Gastroesophageal sphincter (tissue), 4 donors: ENCODE measurements at regions not wholly inside any gene's neighbourhood (a gene's known extent, or its start where the extent isn't known, plus 50 kb on each side); places are given as distances from the start of the nearest gene placed in this dataset.
A peak's percentile ranks its signal among the peaks of the same experiment; 100 is the strongest.
"Not testable (repeated sequence)": the region's sequence is repeated elsewhere in the genome, so short reads cannot be mapped to it uniquely, and the experiment has no call there.

Source experiments
- ATAC-seq: fragments of 150-250 bp; one replicate; pipeline ENCODE4 v1.9.1; 2016; ENCODE audit warnings: mild to moderate bottlenecking, moderate library complexity
- H3K27ac ChIP-seq, 4 donors: fragments of 200-600 bp; sonication (generic) in 3 of 4; 1 replicate in 3 of 4; 2 replicates in 1 of 4; pipeline ENCODE4 v1.5.1; 2016 to 2019
- H3K27me3 ChIP-seq: fragments of 200-600 bp; sonication (generic); one replicate; pipeline ENCODE4 v1.5.1; 2019
- H3K36me3 ChIP-seq, 2 donors: fragments of 200-600 bp; sonication (generic); one replicate each; pipeline ENCODE4 v1.5.1; 2019; ENCODE audit warnings: control low read depth in 1 of 2
- H3K4me1 ChIP-seq, 3 donors: fragments of 200-600 bp; sonication (generic); 1 replicate in 2 of 3; 2 replicates in 1 of 3; pipeline ENCODE4 v1.5.1; 2016 to 2019; ENCODE audit warnings: control low read depth in 2 of 3
- H3K4me3 ChIP-seq, 2 donors: fragments of 200-600 bp; sonication (generic); one replicate each; pipeline ENCODE4 v1.5.1; 2019; ENCODE audit warnings: mild to moderate bottlenecking in 1 of 2, moderate library complexity in 1 of 2
- H3K9me3 ChIP-seq, 3 donors: fragments of 200-600 bp; sonication (generic); one replicate each; pipeline ENCODE4 v1.5.1; 2017 to 2019; ENCODE audit warnings: control low read depth in 2 of 3
- EP300 ChIP-seq: sonication (generic); formaldehyde crosslinking; IDR thresholded peaks from one replicate; pipeline ENCODE4 v1.6.1; 2017; ENCODE audit warnings: antibody characterized with exemption, mild to moderate bottlenecking
- POLR2A ChIP-seq, 2 donors: fragments of 450-650 bp; IDR thresholded peaks; one replicate each; pipeline ENCODE4 v1.6.1; 2017; ENCODE audit warnings: antibody characterized with exemption in 2 of 2, mild to moderate bottlenecking in 2 of 2, moderate library complexity in 1 of 2
- POLR2AphosphoS5 ChIP-seq: sonication (generic); formaldehyde crosslinking; IDR thresholded peaks from one replicate; pipeline ENCODE4 v1.6.1; 2017; ENCODE audit warnings: antibody characterized with exemption
- WGBS, 2 donors: methylation state at CpG; one replicate each; pipeline ENCODE4 v1.1.5; 2018; ENCODE audit warnings: low coverage in 1 of 2; 5-methylcytosine and 5-hydroxymethylcytosine counted together
- TF ChIP-seq, protein P1 (sequence below), 4 experiments: fragments of 200-600 bp in 2 of 4; fragments of 450-650 bp in 2 of 4; sonication (generic) in 1 of 4; IDR thresholded peaks; one replicate each; pipeline ENCODE4 v1.5.1; 2017 to 2019; ENCODE audit warnings: antibody characterized with exemption in 4 of 4, mild to moderate bottlenecking in 2 of 4, moderate library complexity in 2 of 4

DNA sequence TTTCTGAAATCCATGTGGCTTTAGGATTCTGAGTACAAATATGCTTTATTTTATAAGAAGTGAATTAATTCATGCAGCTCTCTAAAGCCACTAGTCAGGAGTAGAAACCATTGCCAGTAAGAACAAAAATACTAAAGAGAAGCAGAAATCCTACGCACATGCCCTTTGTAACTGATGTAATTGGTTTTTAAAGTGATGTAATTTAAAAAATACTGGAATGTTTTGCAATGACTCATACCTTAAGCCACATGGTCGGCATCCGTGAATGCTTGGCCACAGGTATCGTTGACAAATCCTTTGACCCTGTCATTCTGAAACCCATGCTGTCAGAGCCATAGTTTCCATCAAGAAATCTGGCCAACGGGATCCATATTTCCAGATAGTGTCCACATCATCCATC is 213.3 kb downstream of the ACKR3 start:
- peaks cover 6% of the 10 kb centered on the region for H3K27me3 ChIP-seq
- H3K4me1 ChIP-seq = no peaks in the 10 kb centered on the region
- H3K27ac ChIP-seq = no peak overlapping the region
- no peak overlapping the region for H3K4me3 ChIP-seq
- WGBS, 2 donors = 68 to 83% methylated on average over 5 of the region's 5 CpGs
- no peaks in the 10 kb centered on the region for H3K9me3 ChIP-seq
- H3K36me3 ChIP-seq = no peaks in the 10 kb centered on the region
- no peak for TF ChIP-seq POLR2A (IDR thresholded peaks at IDR 0.05)
- peak; percentile 67 for ATAC-seq

DNA sequence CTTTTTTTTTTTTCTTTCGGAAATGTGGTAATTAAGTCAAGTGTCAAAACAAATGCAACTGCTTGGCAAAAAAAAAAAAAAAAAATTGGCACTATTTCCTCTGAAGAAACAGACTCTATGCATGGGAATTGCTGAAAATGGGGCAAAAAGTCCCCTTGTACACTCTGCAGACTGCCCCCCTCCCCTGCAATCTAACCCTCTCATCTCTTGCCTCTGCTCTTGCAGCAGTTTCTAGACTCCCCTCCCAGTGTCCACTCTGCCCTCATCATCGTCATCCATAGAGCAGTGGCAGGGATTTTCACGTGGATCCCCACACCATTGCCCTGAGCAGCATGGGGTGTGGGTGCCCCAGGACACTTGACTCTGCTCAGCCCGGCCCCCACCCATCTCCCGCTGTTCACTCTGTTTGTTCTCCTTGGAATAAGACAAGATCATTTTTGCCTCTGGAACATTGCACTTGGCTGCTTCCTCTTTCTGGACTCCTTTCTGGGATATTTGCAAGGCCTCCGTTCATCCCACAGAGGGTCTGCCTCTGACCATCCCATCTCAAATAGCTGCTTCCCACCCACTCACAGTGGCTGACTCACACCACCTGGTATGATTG is 213.9 kb downstream of the ACKR3 start:
- TF ChIP-seq POLR2A (IDR thresholded peaks at IDR 0.05) (no peak), POLR2AphosphoS5 (no peak)
- TF ChIP-seq, protein P1, sequence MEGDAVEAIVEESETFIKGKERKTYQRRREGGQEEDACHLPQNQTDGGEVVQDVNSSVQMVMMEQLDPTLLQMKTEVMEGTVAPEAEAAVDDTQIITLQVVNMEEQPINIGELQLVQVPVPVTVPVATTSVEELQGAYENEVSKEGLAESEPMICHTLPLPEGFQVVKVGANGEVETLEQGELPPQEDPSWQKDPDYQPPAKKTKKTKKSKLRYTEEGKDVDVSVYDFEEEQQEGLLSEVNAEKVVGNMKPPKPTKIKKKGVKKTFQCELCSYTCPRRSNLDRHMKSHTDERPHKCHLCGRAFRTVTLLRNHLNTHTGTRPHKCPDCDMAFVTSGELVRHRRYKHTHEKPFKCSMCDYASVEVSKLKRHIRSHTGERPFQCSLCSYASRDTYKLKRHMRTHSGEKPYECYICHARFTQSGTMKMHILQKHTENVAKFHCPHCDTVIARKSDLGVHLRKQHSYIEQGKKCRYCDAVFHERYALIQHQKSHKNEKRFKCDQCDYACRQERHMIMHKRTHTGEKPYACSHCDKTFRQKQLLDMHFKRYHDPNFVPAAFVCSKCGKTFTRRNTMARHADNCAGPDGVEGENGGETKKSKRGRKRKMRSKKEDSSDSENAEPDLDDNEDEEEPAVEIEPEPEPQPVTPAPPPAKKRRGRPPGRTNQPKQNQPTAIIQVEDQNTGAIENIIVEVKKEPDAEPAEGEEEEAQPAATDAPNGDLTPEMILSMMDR (IDR thresholded peaks at IDR 0.05) = no peak
- ATAC-seq = no peak
- no peaks in the 10 kb centered on the region for H3K36me3 ChIP-seq

GRCh38 chr2:236785611-236786057 is 216.0 kb downstream of the ACKR3 start:
- Histone ChIP-seq H3K4me3 (no peak overlapping the region), H3K27ac (no peak overlapping the region), H3K27me3 (peaks cover 6% of the 10 kb centered on the region), H3K4me1 (no peaks in the 10 kb centered on the region), H3K9me3 (no peaks in the 10 kb centered on the region), H3K36me3 (no peaks in the 10 kb centered on the region)
- TF ChIP-seq POLR2AphosphoS5 (no peak), POLR2A (IDR thresholded peaks at IDR 0.05) (no peak), EP300 (no peak)
- TF ChIP-seq, protein P1 (IDR thresholded peaks at IDR 0.05) = no peak
- WGBS, 2 donors = 62 to 64% methylated on average over 4 to 6 of the region's 6 CpGs
- ATAC-seq = peak; percentile 41

More for the DNA sequence above, 213.9 kb downstream of the ACKR3 start:
- no peak overlapping the region for H3K4me3 ChIP-seq
- no peaks in the 10 kb centered on the region for H3K4me1 ChIP-seq
- peaks cover 6% of the 10 kb centered on the region for H3K27me3 ChIP-seq
- H3K9me3 ChIP-seq = no peaks in the 10 kb centered on the region
- WGBS, 2 donors = 75 to 98% methylated on average over 5 to 6 of the region's 6 CpGs
- no peak overlapping the region for H3K27ac ChIP-seq

GRCh38 chr2:236786751-236787150 is 217.1 kb downstream of the ACKR3 start:
- Histone ChIP-seq H3K4me1 (no peaks in the 10 kb centered on the region), H3K4me3 (no peak overlapping the region), H3K27me3 (peaks cover 6% of the 10 kb centered on the region), H3K9me3 (no peaks in the 10 kb centered on the region), H3K27ac (no peak overlapping the region), H3K36me3 (no peaks in the 10 kb centered on the region)
- no peak for TF ChIP-seq POLR2AphosphoS5
- ATAC-seq = no peak
- WGBS, 2 donors = 88 to 100% methylated on average over 1 to 3 of the region's 4 CpGs

DNA sequence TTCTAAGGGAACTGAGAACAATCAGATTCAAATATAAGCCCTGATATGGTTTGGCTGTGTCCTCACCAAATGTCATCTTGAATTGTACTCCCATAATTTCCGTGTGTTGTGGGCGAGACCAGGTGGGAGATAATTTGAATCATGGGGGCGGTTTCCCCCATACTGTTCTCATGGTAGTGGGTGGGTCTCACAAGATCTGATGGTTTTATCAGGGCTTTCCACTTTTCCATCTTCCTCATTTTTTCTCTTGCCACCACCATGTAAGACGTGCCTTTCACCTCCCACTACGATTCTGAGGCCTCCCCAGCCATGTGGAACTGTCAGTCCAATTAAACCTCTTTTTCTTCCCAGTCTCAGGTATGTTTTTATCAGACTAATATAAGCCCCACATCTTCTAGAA is 217.8 kb downstream of the ACKR3 start:
- WGBS, 2 donors = 88% methylated on average over 5 of the region's 5 CpGs; no CpG with 5 or more reads in 1 of the 2 donors
- peak overlapping the region in 1 of 4 donors; percentile 45 for H3K27ac ChIP-seq

GRCh38 chr2:236787885-236788284 is 218.3 kb downstream of the ACKR3 start:
- no peaks in the 10 kb centered on the region for H3K9me3 ChIP-seq
- peaks cover 6% of the 10 kb centered on the region for H3K27me3 ChIP-seq
- H3K4me3 ChIP-seq = no peak overlapping the region
- 61% methylated on average over 7 of the region's 7 CpGs for WGBS, 2 donors
- TF ChIP-seq POLR2AphosphoS5 = no peak
- TF ChIP-seq EP300 = no peak
- TF ChIP-seq, protein P1 (IDR thresholded peaks at IDR 0.05) = no peak
- TF ChIP-seq POLR2A (IDR thresholded peaks at IDR 0.05) = no peak
- H3K27ac ChIP-seq = peak overlapping the region in 1 of 4 donors; percentile 45
- H3K4me1 ChIP-seq = no peaks in the 10 kb centered on the region
- ATAC-seq = peak; percentile 37
- H3K36me3 ChIP-seq = no peaks in the 10 kb centered on the region

More for the DNA sequence above, 217.8 kb downstream of the ACKR3 start:
- not testable (repeated sequence) for H3K27me3 ChIP-seq, ATAC-seq, H3K36me3 ChIP-seq, H3K4me3 ChIP-seq, H3K9me3 ChIP-seq, H3K4me1 ChIP-seq
